ENCODE measurements at regions not wholly inside any gene's neighbourhood (a gene's known extent, or its start where the extent isn't known, plus 50 kb on each side); places are given as distances from the start of the nearest gene placed in this dataset.
"Not testable (repeated sequence)": the region's sequence is repeated elsewhere in the genome, so short reads cannot be mapped to it uniquely, and the experiment has no call there.

GRCh38 chr7:24396387-24396786 is 112.4 kb downstream of the NPY start:
- DNase-seq: not testable (repeated sequence)

- no peak for DNase-seq
These were observed 117.9 kb downstream of the NPY start for GRCh38 chr7:24401628-24402593.

DNA sequence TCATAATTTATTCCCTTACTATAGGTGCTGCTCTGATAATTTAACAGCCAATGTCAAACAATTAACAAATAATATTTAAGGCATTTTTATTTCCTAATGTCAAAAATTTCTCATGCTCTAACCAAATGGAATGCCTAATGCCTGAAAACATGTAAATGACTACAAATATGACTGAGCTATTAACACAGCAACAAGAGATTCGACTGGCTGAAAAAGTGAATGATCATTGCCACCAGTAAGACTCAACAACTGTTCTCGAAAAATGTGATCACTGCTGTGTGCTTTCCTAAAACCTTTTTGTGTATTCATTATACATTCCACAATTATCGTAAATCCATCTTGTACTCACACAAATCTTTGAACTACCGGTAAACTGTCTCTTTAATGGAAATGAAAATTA is 118.7 kb downstream of the NPY start:
- DNase-seq: no peak

- no peak for DNase-seq
These were observed 119.6 kb downstream of the NPY start for GRCh38 chr7:24403557-24403956.

DNA sequence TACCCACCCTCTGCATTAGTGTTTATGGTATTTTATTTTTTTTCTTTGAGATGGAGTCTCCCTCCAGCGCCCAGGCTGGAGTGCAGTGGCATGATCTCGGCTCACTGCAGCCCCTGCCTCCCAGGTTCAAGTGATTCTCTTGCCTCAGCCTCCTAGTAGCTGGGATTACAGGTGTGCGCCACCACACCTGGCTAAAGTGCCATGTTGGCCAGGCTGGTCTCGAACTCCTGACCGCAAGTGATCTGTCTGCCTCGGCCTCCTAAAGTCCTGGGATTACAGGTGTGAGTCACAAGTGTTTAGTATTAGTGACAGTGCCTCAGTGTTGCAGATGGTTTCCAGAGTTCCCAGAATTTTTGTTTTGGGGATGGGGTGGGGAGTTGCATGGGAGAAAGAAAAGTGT is 120.3 kb downstream of the NPY start:
- DNase-seq: no peak

DNA sequence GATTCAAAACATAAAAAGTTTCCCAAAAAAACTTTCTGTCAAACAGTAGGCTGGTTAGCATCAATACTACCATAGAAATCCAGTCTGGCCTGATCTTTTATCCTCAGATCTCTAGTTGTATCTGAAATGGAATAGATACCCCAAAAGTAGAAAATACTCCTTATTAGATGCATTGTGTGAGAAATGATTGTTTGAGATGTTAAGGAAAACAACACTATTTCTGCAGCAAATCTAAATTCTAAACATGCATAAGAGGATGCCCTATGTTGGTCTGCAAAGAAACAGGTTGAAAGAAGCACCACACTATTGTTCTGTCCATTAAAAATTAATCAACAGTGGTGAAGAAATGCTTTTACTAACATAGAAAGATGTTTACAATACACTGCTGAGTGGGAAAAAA is 121.0 kb downstream of the NPY start:
- no peak for DNase-seq

DNA sequence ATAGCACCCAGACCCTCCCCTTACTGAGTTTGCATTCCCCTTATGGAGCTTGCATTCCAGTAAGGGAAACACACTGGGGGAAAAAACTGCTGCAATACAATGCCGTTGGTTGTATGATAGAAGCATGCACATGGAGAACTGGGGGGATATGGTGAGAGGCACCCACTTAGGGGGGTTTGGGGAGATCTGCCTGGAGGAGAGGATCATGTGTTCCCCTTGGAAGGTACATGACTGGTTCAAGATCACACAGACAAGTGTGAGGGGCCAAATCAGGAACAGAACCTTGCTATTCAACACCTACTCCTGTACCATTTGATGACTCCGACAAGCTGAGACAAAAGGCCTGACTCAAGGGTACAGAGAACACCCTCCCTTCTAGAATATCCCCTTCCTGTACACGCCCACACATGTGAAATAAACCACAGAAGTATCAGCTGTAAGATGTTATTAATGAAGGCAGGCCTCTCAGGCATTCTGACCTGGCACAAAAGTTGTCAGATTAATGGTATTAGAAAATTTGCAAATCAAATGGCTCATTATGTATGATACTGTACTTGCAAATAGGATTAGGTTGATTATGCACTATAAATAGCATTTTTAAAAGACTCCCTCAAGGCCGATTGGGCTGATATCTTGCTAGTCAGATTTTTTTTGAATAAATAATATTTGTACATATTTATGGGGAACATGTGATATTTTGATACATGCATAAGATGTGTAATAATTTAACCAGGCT is 122.2 kb downstream of the NPY start:
- no peak for DNase-seq

GRCh38 chr7:24406789-24407299 is 122.9 kb downstream of the NPY start:
- DNase-seq: no peak

DNA sequence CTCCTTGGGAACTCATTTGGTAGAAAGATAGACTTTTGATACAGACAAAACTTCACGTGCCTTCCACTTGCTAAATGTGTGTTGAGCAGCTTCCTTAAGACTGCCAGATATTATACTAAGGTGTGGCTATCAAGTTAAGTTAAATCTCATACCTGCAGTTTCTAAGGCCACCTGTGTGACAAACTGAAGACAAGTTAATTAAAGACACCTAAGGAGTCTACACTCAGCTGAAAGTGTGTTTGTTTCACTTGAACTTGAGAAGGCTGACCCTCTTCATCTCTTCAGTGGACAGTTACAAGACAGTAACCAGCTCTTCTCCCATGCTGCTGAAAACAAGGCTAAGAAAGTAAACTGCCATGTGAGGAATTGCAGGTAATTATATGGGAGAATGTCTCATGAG is 124.0 kb downstream of the NPY start:
- no peak for DNase-seq

GRCh38 chr7:24408798-24409430 is 124.9 kb downstream of the NPY start:
- no peak for DNase-seq

GRCh38 chr7:24409431-24410024 is 125.5 kb downstream of the NPY start:
- no peak for DNase-seq

- DNase-seq: no peak
These were observed 127.2 kb downstream of the NPY start for GRCh38 chr7:24411226-24411625.

GRCh38 chr7:24417526-24418120 is 133.6 kb downstream of the NPY start:
- no peak for DNase-seq

DNA sequence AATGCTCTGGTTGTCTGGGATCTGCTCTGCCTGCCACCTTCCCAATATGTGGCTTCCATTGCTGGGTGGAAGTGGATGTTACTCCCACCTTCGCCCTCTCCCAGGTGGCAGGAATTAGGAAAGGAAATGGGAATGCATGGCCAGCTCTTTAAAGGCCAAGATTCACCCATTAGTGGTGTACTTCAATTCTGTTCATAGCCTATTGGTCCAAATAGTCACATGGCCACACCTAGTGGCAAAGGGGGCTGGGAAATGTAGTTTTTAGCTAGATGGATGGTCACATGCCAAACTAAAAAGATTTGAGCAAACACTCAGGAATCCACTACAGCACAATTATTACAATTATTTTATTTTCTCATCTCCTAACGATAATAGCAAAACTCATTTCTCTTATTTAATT is 135.1 kb downstream of the NPY start:
- DNase-seq: no peak

- DNase-seq: no peak
These were observed 135.5 kb downstream of the NPY start for GRCh38 chr7:24419511-24419910.

DNA sequence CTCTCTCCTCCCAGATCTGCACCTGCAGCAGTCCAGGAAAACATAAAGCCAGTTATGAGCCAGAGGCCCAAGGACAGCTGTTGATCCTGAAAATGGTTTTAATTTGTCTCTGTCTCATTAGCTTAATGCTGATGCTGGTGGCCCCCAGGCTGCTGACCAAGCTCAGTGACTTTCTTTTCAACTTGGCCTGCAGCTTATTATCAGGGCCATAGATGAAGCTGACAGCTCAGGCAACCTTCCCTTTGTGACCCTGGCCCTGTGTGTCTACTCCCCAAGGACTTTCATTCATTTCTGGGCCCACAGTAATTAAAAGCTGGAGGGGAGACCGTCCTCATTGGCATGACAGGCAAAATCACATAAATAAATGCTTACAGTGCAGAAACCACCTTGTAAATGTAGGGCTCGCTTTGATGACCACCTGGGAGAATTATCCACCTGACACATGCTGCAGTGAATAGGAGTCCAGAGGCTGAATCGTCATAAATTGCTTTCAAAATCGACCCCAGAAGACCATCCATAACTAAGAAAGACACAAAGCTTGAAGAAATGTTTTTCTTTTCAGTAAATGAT is 138.5 kb downstream of the NPY start:
- DNase-seq: no peak

DNA sequence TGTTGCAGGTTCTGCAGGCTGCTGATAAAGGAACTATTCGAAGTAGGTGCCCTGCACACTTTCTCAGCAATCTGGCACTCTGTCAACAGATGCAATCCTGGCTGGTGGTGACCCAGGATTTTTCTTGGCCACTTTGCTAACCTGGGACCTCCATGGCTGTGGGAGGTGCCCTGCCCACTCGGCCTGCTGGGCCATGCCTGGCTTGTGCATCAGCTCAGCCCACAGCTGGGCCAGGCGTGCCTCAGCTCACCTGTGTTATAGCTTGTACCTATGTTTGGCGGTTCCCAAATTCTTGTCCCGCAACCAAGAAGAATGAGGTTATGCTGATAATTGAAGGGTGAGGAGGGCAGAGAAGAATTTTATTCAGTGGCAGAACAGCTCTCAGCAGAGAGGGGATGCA is 141.7 kb downstream of the NPY start:
- no peak for DNase-seq

- no peak for DNase-seq
These were observed 143.1 kb downstream of the NPY start for GRCh38 chr7:24427048-24427447.

- DNase-seq: no peak
These were observed 144.6 kb upstream of the PALS2 start for GRCh38 chr7:24428676-24429075.

DNA sequence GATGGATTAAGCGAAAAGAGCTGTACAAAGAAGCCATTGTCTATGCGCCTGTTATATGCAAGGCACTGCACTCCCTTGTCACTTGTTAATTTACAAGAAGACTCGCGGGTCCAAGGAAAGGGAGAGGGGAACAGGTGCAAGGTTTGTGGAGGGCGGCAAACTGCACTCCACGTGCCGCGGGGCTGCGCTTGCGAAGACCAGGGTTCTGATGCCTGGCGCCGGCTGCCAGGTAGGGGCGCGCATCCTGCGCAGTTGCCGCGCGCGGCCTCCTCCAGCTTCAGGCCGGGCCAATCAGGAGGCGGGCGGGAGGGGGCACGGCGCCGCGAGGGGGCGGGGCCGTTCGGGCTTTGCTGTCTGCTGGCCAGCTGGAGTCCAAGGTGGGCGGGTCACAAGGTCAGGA is 140.6 kb upstream of the PALS2 start:
- no peak for DNase-seq

GRCh38 chr7:24434972-24435371 is 138.3 kb upstream of the PALS2 start:
- no peak for DNase-seq

Data from MV-4-11 (cell line).